ENCODE measurements at regions not wholly inside any gene's neighbourhood (a gene's known extent, or its start where the extent isn't known, plus 50 kb on each side); places are given as distances from the start of the nearest gene placed in this dataset.

- no peak for DNase-seq (ENCODE audit: low read depth in 2 of 3, low spot score in 1 of 3)
These were observed 251.7 kb upstream of the NOVA1 start for GRCh38 chr14:26849514-26849913.

DNA sequence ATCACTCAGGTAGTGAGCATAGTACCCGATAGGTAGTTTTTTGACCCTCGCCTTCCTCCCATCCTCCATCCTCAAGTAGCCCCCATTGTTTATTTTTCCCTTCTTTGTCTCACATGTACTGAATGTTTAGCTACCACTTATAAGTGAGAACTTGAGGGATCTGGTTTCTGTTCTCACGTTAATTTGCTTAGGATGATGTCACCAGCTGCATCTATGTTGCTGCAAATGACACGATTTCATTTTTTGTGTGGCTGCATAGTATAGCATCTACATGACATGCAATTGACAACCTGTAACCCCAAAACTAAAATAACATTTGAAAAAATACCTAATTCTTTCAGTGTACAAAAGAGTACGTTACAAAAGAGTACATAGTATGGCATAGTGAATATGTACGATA lies 254.0 kb upstream of the NOVA1 start:
- no peak for DNase-seq (ENCODE audit: low read depth in 2 of 3, low spot score in 1 of 3)

DNA sequence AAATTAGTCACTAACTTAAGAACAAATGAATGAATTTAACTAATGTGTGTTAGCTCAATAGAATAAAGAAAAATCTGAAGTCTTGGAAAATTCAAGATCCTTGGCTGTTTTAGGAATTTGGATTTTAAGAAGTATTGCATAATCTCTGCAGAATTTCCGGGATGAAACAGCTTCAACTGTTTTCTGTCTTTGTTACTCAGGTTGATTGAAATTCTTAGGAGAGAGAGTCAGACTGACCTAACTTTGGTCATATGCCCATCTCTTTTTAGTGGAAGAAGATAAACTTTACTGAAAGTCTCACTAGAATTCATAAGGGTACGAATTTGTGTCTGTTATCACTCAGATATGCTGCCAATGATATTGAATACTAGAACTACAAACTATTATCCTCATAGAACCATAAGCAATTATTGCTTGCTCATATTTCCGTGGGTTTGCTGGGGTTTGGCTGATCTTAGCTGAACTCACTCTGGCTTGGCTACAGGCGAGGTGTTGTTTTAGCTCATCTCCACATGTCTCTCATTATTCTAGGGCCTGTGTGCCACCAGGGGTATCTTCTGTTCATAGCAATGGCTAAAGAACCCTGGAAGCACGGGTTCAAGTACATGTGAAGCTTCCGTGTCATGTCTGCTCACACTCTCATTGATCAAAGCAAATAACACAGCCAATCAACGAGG lies 257.4 kb upstream of the NOVA1 start:
- DNase-seq (ENCODE audit: low read depth in 2 of 3, low spot score in 1 of 3) = no peak

DNA sequence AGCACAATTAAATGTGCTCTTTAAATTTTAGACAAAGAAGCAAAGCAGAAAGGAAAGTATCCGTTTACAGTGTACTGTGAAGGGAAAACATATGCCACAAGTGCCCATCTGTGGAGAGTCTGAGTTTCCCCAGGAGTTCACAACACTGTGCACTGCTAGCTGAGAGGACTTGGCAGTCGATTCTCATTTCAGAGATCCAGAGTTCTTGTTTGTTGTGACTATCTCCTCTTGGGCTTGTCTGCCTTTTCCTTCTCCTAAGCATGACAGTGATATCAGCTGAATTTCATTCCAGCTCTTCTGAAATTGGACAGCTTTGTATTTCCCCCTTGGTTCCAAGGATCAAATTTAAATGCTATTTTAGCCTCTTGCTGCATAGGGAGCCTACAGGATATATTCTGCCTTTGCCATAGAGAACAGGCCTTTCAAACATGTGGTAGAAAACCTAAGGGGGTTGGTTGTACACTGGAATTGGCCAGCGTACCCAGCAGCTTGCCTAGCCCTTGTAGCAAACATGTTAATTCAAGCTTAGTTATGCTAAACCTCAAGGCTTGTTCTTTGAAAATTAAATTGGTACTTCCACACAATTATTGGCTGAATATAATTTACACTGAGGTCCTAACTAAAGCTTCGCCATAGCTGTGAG lies 259.2 kb upstream of the NOVA1 start:
- no peak for DNase-seq (ENCODE audit: low read depth in 2 of 3, low spot score in 1 of 3)

DNA sequence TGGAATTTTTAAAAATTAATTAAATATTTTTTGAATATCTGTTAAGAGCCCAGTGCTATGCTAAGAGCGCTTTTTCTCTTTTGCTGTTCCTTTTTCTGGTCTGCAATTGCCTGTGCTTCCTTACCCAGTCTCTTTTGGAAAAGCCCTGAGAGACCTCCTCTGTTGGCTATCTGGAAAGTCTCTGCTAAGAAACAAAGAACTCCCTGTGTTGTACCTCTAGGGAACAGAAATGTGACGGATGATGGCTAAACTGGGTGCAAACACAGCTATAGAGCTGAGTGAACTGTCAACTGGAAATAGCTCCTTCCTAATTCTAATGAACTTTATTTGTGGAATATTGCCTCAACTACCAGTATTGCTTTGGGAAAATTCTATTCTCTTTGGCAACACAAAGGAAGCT lies 261.6 kb upstream of the NOVA1 start:
- DNase-seq (ENCODE audit: low read depth in 2 of 3, low spot score in 1 of 3) = no peak

DNA sequence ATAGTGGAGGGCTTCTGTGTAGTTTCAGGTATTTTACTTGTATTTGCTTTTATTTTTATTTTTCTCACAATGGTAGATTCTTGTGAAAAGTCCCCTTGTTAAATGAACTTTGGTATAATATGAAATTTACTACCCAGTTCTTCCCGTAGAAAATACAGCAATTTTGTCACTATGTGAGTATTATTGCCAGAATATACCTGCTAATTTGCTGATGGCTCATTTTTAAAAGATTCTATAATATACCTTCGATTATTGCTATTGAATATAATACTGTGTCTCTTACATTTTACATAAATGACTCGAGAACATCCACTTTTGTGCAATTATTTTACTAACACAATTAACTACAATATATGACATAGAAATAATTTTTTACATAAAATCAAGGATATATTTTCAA lies 262.3 kb upstream of the NOVA1 start:
- no peak for DNase-seq (ENCODE audit: low read depth in 2 of 3, low spot score in 1 of 3)

DNA sequence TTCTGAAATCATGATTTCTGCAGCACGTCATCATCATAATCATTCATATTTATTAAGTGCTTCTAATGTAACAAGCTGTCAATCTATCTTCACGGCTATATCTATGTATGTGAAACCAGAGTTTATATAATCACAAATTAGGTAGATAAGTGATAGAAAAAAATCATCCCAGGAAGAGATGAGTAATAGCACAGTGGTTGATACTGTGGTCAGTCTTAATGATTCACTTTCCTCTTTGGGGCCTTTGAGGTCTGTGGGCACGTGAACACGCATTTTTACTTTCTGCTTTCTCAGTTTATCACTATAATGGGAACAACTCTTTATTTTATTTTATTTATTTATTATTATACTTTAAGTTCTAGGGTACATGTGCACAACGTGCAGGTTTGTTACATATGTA lies 265.9 kb upstream of the NOVA1 start:
- no peak for DNase-seq (ENCODE audit: low read depth in 2 of 3, low spot score in 1 of 3)

GRCh38 chr14:26866721-26867120 lies 268.9 kb upstream of the NOVA1 start:
- no peak for DNase-seq (ENCODE audit: low read depth in 2 of 3, low spot score in 1 of 3)

DNA sequence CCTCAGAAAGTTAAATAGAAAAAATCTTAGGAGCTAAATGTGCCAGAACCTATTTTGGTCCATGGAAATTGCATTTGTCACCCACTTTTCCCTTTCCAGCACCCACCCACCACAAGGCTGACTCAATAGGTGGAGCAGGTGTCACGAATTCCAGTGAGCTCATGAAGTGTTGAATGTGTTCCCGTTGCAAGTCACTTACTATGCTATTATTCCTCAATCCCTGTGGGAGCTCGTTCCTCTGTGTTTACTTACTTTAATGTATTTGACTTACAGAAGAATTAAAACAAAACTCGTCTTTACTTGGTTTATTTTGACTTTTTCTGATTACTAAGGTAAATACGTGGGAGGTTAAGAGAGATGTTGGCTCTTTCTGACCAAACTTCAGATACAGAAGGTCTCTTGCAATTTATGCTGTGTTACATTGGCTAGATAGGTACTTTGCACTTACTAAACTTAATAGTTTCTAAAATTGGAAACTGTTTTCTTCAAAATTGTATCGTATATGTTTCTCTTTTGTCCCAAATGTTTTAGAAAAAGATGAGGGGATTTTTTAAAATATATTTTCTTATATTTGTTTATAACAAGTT lies 269.4 kb upstream of the NOVA1 start:
- no peak for DNase-seq (ENCODE audit: low read depth in 2 of 3, low spot score in 1 of 3)

DNA sequence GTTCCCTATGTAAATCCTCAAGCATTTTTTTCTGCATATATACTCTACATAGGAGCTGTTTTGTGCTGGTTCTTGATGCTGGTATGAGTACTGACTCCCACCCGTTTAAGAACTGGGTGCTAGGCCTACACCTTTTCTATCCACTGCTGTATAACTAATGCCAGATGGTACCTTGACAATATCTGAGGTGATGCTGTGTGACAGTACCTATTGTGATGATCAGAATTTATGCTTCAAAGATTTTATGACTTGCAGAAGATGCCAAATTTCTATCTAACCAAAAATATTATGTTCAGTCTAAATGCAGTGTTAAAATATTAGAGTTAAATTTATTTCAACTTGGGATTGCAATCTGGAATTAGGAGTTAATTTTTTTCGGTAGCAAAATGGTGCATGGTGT lies 272.3 kb upstream of the NOVA1 start:
- DNase-seq (ENCODE audit: low read depth in 2 of 3, low spot score in 1 of 3) = no peak

- DNase-seq (ENCODE audit: low read depth in 2 of 3, low spot score in 1 of 3) = no peak
These were observed 273.1 kb upstream of the NOVA1 start for GRCh38 chr14:26870722-26871617.

- no peak for DNase-seq (ENCODE audit: low read depth in 2 of 3, low spot score in 1 of 3)
These were observed 274.9 kb upstream of the NOVA1 start for GRCh38 chr14:26872515-26873361.

DNA sequence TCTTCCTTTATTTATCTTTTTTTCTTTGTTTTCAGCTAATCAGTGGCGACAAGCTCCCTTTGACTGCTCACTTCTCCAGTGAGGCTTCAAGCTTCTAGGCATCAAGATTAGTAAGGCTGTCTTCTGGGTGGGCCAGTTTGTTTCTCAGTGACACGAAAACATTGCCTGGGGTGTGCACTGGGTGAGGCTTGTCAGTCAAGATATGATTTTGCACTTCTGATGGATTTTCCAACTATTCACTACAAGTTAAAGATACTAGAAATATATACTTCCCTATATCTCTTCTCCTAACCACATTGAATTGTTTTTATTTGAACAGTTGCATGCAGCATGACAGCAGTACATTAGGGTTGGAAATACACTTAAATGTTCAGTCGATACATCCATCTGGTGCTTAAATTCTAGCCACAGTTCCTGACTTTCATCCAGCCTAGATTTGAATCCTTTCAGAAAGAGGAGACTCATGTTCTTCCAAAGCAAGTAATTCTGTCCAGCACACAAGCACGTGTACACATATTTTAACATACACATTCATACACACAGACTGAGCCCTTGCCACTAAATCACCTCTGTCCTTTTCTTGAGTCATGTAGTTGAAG lies 275.6 kb upstream of the NOVA1 start:
- no peak for DNase-seq (ENCODE audit: low read depth in 2 of 3, low spot score in 1 of 3)

DNA sequence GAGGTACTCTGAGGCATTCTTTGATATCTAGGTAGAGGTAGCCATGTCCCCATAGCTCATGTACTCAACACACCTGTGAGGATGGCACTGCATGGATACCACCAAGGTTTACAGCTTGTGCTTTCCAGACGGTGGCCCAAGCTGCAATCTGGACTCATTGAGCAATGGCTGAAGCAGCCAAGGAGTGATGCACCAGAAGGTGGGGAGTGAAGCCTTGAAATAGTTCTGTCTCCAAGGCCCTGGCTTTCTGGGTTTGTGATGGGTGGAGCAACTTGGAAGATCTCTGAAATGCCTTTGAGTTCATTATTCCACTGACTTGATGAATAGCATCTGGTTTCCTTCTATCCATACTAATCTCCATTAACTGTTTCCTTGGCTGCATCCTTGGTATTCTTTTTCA lies 290.0 kb upstream of the NOVA1 start:
- no peak for DNase-seq (ENCODE audit: low read depth in 2 of 3, low spot score in 1 of 3)

GRCh38 chr14:26888592-26888991 lies 290.8 kb upstream of the NOVA1 start:
- DNase-seq (ENCODE audit: low read depth in 2 of 3, low spot score in 1 of 3) = no peak

- DNase-seq (ENCODE audit: low read depth in 2 of 3, low spot score in 1 of 3) = no peak
These were observed 298.6 kb upstream of the NOVA1 start for GRCh38 chr14:26896447-26896846.

- no peak for DNase-seq (ENCODE audit: low read depth in 2 of 3, low spot score in 1 of 3)
These were observed 299.4 kb upstream of the NOVA1 start for GRCh38 chr14:26897196-26897595.

- DNase-seq (ENCODE audit: low read depth in 2 of 3, low spot score in 1 of 3) = no peak
These were observed 307.4 kb upstream of the NOVA1 start for GRCh38 chr14:26905229-26905628.

GRCh38 chr14:26913786-26914185 lies 316.0 kb upstream of the NOVA1 start:
- no peak for DNase-seq (ENCODE audit: low read depth in 2 of 3, low spot score in 1 of 3)

- no peak for DNase-seq (ENCODE audit: low read depth in 2 of 3, low spot score in 1 of 3)
These were observed 319.3 kb upstream of the NOVA1 start for GRCh38 chr14:26917086-26917485.

Data from stimulated activated CD4-positive, alpha-beta T cell treated with anti-CD3 and anti-CD28 coated beads, Interleukin-12 subunit alpha, Interleukin-12 subunit beta, amount 100 ng/mL, for 48 hours (primary cell).